Endothelial cell of umbilical vein (primary cell): ENCODE measurements at regions not wholly inside any gene's neighbourhood (a gene's known extent, or its start where the extent isn't known, plus 50 kb on each side); places are given as distances from the start of the nearest gene placed in this dataset.

Source experiments
- BruUV-seq: library from RNA; stranded (reverse); fragments of 400-500 nt; replicated peaks from 2 replicates; lab custom pipeline; 2021; lab: Mats Ljungman, UMichigan
- CTCF ChIA-PET: fragments of 300-600, 350-600 bp; sonication (Branson Sonifier 250); formaldehyde crosslinking; loops from one replicate; lab custom pipeline; 2021; ENCODE audit warnings: antibody characterized with exemption, inconsistent platforms; lab: Charles Lee
- POLR2A ChIA-PET: fragments of 300-600, 350-600 bp; sonication (Branson Sonifier 250); formaldehyde crosslinking; loops from one replicate; lab custom pipeline; 2021; ENCODE audit warnings: antibody characterized with exemption, inconsistent platforms; lab: Charles Lee
- DNase-seq: peaks from one replicate; pipeline ENCODE4 v3.0.0-alpha.2; 2011; ENCODE audit warnings: low read depth, low spot score
- FAIRE-seq: peaks from 2 replicates; lab custom pipeline; 2011; peaks lifted over from hg19 to GRCh38; lab: Jason Lieb, UNC
- H2AFZ ChIP-seq: 2 replicates; pipeline ENCODE4 v1.6.0; 2012; ENCODE audit warnings: low read depth, low read length, control low read depth, inconsistent platforms
- H3K27ac ChIP-seq: 2 replicates; pipeline ENCODE4 v1.5.1; 2011; ENCODE audit warnings: low read depth, mild to moderate bottlenecking, control low read depth, low read length, moderate library complexity; ENCODE audit not compliant: insufficient read depth
- H3K27me3 ChIP-seq, 2 experiments: 2 replicates each; pipeline versions ENCODE4 v1.6.0 to v1.6.1; 2011; ENCODE audit warnings: low read length in 2 of 2, mixed read lengths in 1 of 2; ENCODE audit not compliant: control insufficient read depth in 2 of 2, insufficient read depth in 2 of 2
- H3K36me3 ChIP-seq, 2 experiments: 2 replicates in 1 of 2; 3 replicates in 1 of 2; pipeline ENCODE4 v1.5.1; 2011; ENCODE audit warnings: low read length in 2 of 2, mild to moderate bottlenecking in 1 of 2, moderate library complexity in 1 of 2; ENCODE audit not compliant: control insufficient read depth in 2 of 2, insufficient read depth in 2 of 2; ENCODE audit errors: extremely low read depth in 1 of 2
- H3K4me1 ChIP-seq: 3 replicates; pipeline ENCODE4 v1.5.1; 2011; ENCODE audit warnings: mild to moderate bottlenecking, low read length; ENCODE audit not compliant: control insufficient read depth, insufficient read depth; ENCODE audit errors: extremely low read depth
- H3K4me2 ChIP-seq: 2 replicates; pipeline ENCODE4 v1.6.1; 2011; ENCODE audit warnings: low read length, control low read depth, mixed read lengths; ENCODE audit not compliant: insufficient read depth
- H3K4me3 ChIP-seq, 3 experiments: fragments of 200-600 bp in 1 of 3; sonication (generic), shearing (Covaris generic) in 1 of 3; replicated peaks in 1 of 3; 2 replicates each; pipeline ENCODE4 v1.5.1; 2011 to 2016; ENCODE audit warnings: control low read depth in 3 of 3, low read length in 3 of 3, mild to moderate bottlenecking in 2 of 3, inconsistent platforms in 1 of 3, low read depth in 1 of 3, moderate library complexity in 1 of 3; ENCODE audit not compliant: insufficient read depth in 1 of 3
- H3K79me2 ChIP-seq: 2 replicates; pipeline ENCODE4 v1.6.0; 2012; ENCODE audit warnings: low read length, inconsistent platforms; ENCODE audit not compliant: control insufficient read depth, insufficient read depth
- H3K9ac ChIP-seq: replicated peaks from 2 replicates; pipeline ENCODE3; 2011; ENCODE audit warnings: low read length, control low read depth; ENCODE audit not compliant: insufficient read depth; ENCODE audit errors: extremely low read depth
- H3K9me1 ChIP-seq: replicated peaks from 3 replicates; pipeline ENCODE4 v1.6.0; 2011; ENCODE audit warnings: mild to moderate bottlenecking, low read length; ENCODE audit not compliant: control insufficient read depth, insufficient read depth; ENCODE audit errors: extremely low read depth
- H3K9me3 ChIP-seq: replicated peaks from 2 replicates; pipeline ENCODE4 v1.5.1; 2012; ENCODE audit warnings: low read length, inconsistent platforms; ENCODE audit not compliant: control insufficient read depth, insufficient read depth
- H4K20me1 ChIP-seq: replicated peaks from 2 replicates; pipeline ENCODE3; 2011; ENCODE audit warnings: mild to moderate bottlenecking, low read length; ENCODE audit not compliant: control insufficient read depth, insufficient read depth; ENCODE audit errors: extremely low read depth
- CTCF ChIP-seq, 2 donors: IDR thresholded peaks; 1 replicate in 1 of 2; 2 replicates in 1 of 2; pipeline ENCODE4 v1.5.1; 2011; ENCODE audit warnings: low read length in 2 of 2, mild to moderate bottlenecking in 2 of 2, moderate library complexity in 2 of 2, control low read depth in 1 of 2, inconsistent platforms in 1 of 2, low read depth in 1 of 2; ENCODE audit not compliant: insufficient read depth in 1 of 2; ENCODE audit errors: extremely low read depth in 1 of 2
- EZH2 ChIP-seq: IDR thresholded peaks from 2 replicates; pipeline ENCODE4 v1.6.1; 2012; ENCODE audit warnings: borderline replicate concordance, low read depth, mild to moderate bottlenecking, moderate library complexity, low read length, inconsistent platforms; ENCODE audit not compliant: severe bottlenecking
- FOS ChIP-seq: IDR thresholded peaks from 2 replicates; pipeline ENCODE4 v1.6.1; 2011; ENCODE audit warnings: mild to moderate bottlenecking, low read length, moderate library complexity, borderline replicate concordance; ENCODE audit not compliant: insufficient read depth
- GATA2 ChIP-seq: IDR thresholded peaks from 2 replicates; pipeline ENCODE4 v1.7.0; 2011; ENCODE audit warnings: low read depth, mild to moderate bottlenecking, moderate library complexity, mixed read lengths, low read length; ENCODE audit not compliant: insufficient read length, insufficient read depth
- JUN ChIP-seq: IDR thresholded peaks from 2 replicates; pipeline ENCODE4 v1.6.1; 2011; ENCODE audit warnings: borderline replicate concordance, low read depth; ENCODE audit not compliant: insufficient read length, insufficient read depth
- MAX ChIP-seq: IDR thresholded peaks from 2 replicates; pipeline ENCODE4 v1.6.1; 2011; ENCODE audit not compliant: insufficient read depth, insufficient read length
- MYC ChIP-seq: IDR thresholded peaks from one replicate; pipeline ENCODE4 v1.6.1; 2011; ENCODE audit warnings: mild to moderate bottlenecking, low read depth, low read length
- POLR2A ChIP-seq: IDR thresholded peaks from 2 replicates; pipeline ENCODE4 v1.6.1; 2012; ENCODE audit warnings: low read depth, mild to moderate bottlenecking, control low read depth, low read length
- POLR2AphosphoS5 ChIP-seq: IDR thresholded peaks from 2 replicates; pipeline ENCODE4 v1.6.1; 2012; ENCODE audit warnings: low read depth, mild to moderate bottlenecking, control low read depth, low read length, moderate library complexity; ENCODE audit not compliant: insufficient read depth
- dilution Hi-C: fragments of 300-500 bp; cut with MboI; formaldehyde crosslinking; loops from one replicate; pipeline ENCODE4 v1.15.0; 2019; ENCODE audit warnings: low sequenced_read_pairs; ENCODE audit not compliant: extremely low pct_ligation_motif_present
- intact Hi-C: fragments of 100-400 bp; cut with micrococcal nuclease; formaldehyde crosslinking; loops from one replicate; pipeline ENCODE4 v1.10.0; 2022

GRCh38 chr6:144647971-144648651 lies 363.0 kb downstream of the UTRN start:
- Histone ChIP-seq H3K9me3 (no peaks in the 10 kb centered on the region), H3K27ac (no peak overlapping the region), H2AFZ (no peak overlapping the region), H3K27me3 (no peaks in the 10 kb centered on the region), H3K36me3 (no peaks in the 10 kb centered on the region), H3K9me1 (no peaks in the 10 kb centered on the region), H3K4me2 (no peak overlapping the region), H3K4me3 (no peak overlapping the region), H4K20me1 (no peaks in the 10 kb centered on the region), H3K9ac (no peak overlapping the region), H3K4me1 (no peaks in the 10 kb centered on the region), H3K79me2 (no peaks in the 10 kb centered on the region)
- ChIA-PET CTCF (interaction anchor here (1.1 kb wide), 2 partner anchors 11 to 16 kb away, joined by 3 to 4 read pairs; no protein-coding TSS in a partner anchor), POLR2A (no interaction called here)
- BruUV-seq: no TSS peak
- no peak for TF ChIP-seq EZH2
- TF ChIP-seq CTCF (IDR thresholded peaks at IDR 0.05; ENCODE audit: extremely low read depth in 1 of 2, insufficient read depth in 1 of 2, low read depth in 1 of 2, low read length in 2 of 2): no peak
- no peak for TF ChIP-seq POLR2A
- FAIRE-seq (no peak), DNase-seq (no peak)
- intact Hi-C loops: no loop called here
- dilution Hi-C loops: no loop called here

- DNase-seq: no peak
- H2AFZ ChIP-seq: no peak overlapping the region
- no peak for TF ChIP-seq MYC
- TF ChIP-seq POLR2AphosphoS5: no peak
- TF ChIP-seq GATA2: no peak
- TF ChIP-seq MAX: no peak
- TF ChIP-seq FOS: no peak
- no peak for TF ChIP-seq CTCF (IDR thresholded peaks at IDR 0.05; ENCODE audit: extremely low read depth in 1 of 2, insufficient read depth in 1 of 2, low read depth in 1 of 2, low read length in 2 of 2)
- no peak for TF ChIP-seq EZH2
- TF ChIP-seq JUN: no peak
- TF ChIP-seq POLR2A: no peak
- H3K9ac ChIP-seq: no peak overlapping the region
- H3K79me2 ChIP-seq: no peaks in the 10 kb centered on the region
- no peak overlapping the region for H3K4me3 ChIP-seq
- no peaks in the 10 kb centered on the region for H3K36me3 ChIP-seq
- H3K4me1 ChIP-seq: no peaks in the 10 kb centered on the region
- dilution Hi-C loops (no loop called here), intact Hi-C loops (no loop called here)
- H3K9me3 ChIP-seq: no peaks in the 10 kb centered on the region
- H4K20me1 ChIP-seq: no peaks in the 10 kb centered on the region
- H3K27me3 ChIP-seq: no peaks in the 10 kb centered on the region
- BruUV-seq: no TSS peak
- H3K9me1 ChIP-seq: no peaks in the 10 kb centered on the region
- POLR2A ChIA-PET: no interaction called here
- FAIRE-seq: no peak
- H3K4me2 ChIP-seq: no peak overlapping the region
- CTCF ChIA-PET: no interaction called here
- no peak overlapping the region for H3K27ac ChIP-seq
Measured at GRCh38 chr6:144649085-144649484, 363.9 kb downstream of the UTRN start.
